NCI-H2196 treated with DMSO at 0.1 percent for 48 hours (cell line): ENCODE measurements at regions not wholly inside any gene's neighbourhood (a gene's known extent, or its start where the extent isn't known, plus 50 kb on each side); places are given as distances from the start of the nearest gene placed in this dataset.

Source experiments
- DNase-seq: peaks from one replicate; lab custom pipeline; 2025; ENCODE audit not compliant: unreplicated experiment; lab: John Stamatoyannopoulos, UW

DNA sequence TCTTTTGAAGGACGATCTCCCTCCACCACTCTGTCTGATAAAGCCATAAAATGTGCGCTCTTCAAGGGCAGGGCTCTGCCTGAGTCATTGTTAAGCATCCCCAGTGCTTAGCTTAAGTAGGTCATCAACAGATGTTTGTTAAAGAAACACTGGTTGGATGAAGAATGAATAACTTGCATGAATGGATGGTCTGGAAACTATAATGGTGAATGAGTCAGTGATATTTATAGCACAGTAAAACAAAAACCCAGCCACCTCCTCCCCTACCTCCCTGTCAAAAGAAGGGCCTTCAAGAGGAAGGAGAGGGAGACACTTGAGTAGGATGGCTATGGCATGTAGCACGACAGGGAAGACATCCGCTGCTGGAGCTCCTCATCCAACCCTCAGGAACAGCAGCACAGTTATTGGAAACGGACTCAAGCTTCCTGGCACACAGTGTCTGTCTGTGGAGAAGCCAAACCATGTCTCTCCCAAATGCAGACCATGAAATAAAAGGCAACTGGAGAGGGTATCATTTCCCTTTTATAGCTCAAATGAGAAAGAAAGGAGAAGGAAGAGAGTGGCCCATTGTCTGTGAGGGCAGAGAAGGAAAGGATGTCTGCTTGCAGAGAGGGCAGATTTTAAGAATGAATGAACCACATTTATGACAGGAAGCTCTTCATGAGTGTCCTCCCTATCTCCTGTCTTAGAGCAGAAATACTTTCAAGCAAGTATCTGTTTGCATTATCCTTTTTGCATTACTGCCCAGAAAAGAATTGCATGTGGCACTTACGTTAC lies 183.5 kb upstream of the UBL3 start:
- DNase-seq, result no peak

DNA sequence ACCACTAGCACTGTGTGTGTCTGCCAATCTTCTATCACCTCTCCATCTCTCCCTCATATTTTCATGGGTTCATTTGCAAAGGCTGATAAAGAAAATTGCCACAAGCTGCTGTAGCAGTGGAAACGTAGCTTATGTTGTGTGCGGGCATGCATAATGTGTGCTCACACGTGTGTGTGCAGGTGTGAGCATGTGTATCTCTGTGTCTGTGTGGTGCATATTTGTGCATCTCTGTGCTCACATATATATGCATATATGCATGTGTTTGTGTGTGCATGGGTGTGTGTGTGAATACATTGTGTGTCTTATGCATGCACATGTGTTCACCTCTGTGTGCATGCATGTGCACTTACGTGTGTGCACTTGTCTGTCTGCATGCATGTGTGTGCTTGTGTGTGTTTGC lies 181.8 kb upstream of the UBL3 start:
- no peak for DNase-seq

DNA sequence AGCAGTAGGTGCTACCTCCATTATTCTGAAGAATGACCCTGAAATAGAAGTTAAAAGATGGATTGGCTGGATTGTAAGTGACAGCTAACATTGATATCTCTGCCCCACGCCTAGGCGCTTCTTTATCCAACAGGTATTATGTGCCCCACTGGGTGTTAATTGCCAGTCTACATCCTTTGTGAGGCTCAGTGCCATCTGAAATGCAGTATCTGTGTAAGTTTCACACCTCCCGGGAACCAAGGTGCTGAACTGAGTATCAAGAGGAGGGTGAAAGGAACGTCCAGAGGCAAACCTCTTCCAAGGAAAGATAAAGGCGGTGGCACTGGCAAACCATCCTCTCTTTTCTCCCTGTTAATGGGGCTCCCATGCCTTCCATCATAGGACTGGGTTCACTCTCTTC lies 181.1 kb upstream of the UBL3 start:
- DNase-seq, result no peak

DNA sequence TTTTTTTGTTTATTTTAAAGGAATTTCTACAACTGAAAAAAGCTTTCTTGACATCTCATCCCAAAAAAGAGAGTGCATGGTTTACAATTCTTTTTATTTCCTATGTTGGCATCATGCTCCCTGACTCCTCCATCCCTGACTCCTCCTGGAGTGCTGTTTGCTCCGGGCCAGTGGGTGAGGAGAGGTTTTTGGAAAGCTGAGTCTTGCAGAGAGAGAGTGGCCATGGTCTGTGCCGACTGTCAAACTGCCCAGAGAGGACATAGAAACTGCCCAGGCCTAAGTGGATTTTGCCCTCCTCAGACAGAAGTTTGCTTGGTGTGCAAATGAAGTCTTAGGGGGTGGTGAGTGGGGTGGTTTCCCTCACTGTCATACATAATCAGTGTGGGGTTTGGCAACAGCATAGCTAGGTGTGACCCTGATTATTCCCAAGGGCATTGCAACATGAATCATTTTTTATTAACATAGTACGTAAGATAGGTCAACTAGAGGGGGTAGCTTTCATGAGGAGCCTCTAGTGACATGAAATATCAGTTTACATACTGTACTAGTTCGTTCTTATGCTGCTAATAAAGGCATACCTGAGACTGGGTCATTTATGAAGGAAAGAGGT lies 179.8 kb upstream of the UBL3 start:
- DNase-seq, result no peak

DNA sequence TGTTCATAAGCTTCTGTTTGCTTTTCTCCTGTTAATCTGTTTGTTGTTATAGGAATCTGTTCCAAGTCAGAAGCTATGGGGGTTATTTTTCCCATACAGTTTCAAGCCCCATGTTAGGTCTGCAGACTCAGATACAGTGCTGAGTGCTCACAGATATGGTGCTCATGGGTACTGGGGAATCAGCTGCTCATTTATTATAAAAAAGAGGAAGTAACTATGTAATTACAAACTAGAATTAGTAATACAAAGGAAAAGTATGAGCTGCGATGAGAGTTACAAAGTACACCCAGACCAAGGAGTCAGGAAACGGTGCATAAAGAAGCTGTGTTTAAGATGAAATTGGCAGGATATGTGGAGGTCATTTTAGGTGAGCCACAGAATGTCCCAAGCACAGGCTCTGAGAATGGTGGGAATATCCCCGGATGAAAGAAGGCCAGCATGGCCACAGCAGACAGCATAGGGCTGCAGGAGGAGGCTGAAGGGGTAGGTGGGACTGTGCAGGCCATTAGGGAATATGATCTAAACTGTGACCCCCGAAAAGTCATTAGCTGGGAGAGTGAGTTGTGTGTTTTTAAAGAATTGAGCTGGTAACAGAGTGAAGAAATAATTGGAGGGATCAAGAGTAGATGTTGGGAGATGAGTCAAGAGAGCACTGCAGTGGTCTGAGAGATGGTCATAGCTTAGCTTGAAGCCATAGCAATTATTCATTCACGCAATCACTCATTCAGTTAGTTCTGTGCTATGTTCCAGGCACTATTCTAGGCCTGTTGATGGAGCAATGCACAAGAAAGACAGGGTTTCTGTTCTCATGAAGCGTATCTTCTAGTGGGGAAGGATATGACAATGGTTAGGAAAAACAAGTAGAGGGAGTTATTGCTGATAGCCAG lies 177.4 kb upstream of the UBL3 start:
- no peak for DNase-seq

DNA sequence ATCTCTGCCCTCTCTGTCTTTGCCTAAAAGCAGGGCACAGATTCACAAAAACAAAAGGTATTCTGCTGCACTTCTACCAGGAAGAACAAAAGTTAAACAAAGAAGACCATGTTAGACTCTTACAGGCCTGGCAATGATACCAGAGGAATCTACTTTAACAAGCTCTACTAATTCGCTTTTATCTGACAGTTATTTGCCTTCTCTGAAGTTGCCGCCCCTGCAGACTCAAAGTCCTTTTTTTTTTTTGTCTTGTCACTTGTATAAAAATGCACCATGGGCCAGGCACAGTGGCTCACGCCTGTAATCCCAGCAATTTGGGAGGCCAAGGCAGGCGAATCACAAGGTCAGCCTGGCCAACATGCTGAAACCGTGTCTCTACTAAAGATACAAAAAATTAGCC lies 176.5 kb upstream of the UBL3 start:
- no peak for DNase-seq

DNA sequence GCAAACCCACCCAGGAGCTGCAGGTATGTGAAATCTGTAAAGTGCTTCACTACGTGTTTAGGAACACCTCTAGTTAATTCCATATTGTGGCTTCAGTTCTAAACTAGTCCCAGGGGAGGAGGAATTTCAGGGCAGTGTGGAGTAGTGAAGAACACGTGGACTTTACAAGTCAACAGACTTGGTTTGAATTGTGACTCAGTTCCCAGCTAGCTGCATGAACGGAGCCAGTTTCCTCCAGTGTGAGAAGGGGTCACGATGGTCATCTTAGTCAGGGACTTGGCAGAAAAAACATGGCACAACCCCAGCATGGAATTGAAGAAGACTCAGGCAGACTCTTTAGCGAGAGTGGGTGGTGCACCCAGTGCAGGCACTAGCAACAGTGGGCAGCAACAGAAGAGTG lies 175.7 kb upstream of the UBL3 start:
- no peak for DNase-seq

DNA sequence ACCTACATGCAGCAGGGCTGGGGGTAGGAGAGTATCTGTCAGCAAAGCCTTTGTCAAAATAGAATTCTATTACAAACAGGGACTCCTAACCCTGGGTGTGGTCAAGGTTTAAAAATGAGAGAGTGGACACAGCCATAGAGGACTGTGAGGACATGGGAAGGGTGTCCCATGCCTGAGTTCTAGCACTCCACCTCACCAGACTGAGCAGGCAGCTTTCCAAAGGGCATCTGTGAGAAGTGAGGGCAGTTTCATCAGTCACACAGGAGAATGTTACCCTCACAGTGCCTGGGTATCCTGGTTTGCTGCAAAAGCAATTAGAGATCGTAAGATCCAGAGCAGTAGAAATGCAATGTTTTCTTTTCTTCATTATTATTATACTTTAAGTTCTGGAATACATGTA lies 174.9 kb upstream of the UBL3 start:
- no peak for DNase-seq

DNA sequence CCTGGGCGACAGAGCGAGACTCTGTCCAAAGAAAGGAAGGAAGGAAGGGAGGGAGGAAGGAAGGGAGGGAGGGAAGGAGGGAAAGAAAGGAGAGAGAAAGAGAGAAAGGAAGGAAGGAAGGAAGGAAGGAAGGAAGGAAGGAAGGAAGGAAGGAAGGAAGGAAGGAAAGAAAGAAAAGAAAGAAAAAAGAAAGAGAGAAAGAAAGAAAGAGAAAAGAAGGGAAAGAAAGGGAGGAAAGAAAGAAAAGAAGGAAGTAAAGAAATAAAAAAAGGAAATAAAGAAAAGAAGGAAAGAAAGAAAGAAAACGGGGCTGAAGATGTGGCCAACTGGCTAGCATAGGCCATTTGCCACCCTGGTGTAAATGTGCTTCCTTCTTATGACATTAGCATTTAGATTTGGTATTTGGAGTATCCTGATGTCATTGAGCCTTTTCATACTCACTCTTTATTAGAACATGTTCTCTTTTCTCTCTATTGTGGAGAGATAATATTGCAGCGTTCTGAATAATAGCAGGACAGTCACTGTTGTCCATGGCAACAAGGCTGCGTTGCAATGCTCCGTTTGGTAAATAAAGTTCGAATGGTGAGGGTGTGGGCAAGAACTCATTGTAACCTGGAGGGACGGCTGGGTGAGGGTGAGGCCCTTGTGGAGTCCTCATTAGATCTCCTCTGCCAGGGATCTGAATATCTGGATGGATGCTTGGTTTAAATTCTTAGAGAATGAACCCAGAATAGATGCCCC lies 173.9 kb upstream of the UBL3 start:
- no peak for DNase-seq

DNA sequence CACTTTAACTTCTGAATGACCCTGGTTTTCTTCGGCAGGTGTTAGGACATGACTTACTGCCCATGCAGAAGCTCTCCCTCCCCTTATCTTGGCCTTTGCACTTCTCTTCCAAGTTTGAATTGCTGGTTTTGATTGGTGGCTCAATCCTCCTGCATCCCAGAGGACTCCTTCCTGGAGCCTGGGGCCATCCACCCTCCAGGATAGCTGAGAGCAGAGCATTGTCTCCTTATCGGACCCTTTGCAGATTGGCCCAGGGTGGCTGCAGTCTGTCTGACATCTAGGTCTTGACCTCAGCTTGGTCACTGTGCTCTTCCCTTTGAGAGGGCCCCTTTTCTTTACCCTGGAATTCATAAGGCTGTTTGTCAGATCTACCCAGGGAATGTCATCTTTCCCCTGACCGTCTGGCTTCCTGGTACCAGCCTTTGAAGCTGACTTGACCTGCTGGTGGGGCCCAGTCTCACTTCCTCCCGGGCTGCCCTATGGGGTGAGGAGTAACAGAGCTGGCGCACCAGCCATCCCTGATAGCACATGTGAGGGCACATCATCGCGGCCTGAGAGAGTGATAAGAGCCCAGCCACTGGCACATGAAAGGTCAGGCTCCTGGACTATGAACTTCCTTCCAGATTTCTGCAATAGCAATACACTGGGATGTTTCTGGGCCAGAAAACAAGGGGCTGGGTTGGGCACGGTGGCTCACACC lies 172.9 kb upstream of the UBL3 start:
- DNase-seq, result no peak

DNA sequence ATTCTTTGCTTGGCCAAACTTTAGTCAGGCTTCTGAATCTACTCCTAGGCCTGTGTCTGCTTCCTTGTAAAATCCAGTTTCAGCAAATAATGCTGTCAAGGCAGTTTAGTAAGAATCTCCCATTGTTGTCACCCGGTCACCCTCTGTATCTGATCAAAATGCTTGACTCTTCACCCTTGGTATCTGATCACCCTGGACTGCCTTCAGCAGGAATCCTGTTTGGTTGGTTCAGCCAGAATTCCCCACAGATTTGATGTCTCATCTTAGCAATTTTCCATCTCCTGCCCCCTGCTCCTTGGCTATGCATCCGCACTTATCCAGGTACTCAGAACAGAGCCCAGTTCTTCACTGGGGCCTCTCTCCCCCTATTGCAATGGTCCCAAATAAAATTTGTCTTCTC lies 172.4 kb upstream of the UBL3 start:
- no peak for DNase-seq

DNA sequence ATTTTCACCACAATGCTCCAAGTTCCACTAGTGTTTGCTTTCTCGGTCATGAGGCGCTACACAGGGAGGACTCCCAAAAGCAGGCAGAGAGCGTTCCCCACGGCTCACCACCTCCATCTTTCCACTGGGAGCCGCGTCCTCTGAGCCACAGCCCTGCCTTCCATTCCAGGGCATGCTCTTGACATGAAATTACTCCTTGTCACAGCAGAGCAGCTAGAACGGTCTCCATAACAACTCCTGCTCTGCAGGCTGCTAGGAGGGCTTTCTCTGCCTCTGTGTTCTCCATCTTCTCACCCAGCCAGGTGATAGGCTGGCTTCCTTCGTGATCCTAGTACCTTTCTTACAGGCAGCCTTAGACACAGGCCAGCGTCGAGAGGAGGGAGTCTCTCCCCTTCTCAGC lies 171.8 kb upstream of the UBL3 start:
- no peak for DNase-seq

DNA sequence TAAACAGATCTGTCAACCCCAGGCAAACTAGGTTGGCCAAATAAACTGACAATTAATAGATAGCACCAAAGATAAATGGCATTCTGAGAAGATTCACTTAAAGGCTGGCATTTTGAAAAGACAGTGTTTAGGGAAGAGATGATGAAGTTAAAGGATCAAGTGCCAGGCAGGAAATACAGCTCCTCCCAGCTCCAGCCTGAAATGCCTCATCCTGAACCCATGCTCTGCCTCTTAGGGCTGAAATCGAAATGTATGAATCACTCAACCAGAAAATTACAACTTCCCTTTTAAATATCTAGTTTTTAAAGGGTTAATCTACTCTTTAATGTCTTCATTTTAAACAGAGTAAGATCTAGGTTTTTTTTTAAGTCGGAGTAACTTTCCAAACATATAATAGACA lies 171.2 kb upstream of the UBL3 start:
- no peak for DNase-seq

DNA sequence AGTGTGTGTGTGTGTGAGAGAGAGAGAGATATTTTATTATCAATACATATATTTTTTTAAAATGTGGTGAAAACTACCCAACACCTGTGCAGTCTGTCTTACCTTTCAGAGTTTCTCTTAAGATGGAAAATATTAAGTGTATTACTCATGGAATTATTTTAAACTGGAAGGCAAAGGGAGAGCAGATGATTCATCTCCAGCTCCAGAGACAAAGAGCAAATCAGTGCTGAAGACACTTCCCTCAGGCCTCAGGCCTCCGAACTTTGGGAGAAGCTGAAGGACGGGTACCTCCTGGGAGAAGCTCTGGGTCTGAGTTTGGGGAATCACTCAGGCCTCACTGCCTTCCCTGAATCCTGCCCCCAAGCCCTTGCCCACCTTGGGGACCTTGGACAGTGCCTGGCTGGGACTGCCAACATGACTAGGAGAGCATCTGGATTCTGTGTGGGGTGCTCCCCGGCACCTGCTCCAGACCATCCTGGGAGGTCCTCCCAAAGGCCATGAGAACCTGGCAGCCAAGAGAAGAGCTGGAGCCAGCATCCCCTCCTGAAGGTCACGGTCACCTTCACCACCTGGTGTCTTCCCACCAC lies 170.4 kb upstream of the UBL3 start:
- DNase-seq, result no peak

DNA sequence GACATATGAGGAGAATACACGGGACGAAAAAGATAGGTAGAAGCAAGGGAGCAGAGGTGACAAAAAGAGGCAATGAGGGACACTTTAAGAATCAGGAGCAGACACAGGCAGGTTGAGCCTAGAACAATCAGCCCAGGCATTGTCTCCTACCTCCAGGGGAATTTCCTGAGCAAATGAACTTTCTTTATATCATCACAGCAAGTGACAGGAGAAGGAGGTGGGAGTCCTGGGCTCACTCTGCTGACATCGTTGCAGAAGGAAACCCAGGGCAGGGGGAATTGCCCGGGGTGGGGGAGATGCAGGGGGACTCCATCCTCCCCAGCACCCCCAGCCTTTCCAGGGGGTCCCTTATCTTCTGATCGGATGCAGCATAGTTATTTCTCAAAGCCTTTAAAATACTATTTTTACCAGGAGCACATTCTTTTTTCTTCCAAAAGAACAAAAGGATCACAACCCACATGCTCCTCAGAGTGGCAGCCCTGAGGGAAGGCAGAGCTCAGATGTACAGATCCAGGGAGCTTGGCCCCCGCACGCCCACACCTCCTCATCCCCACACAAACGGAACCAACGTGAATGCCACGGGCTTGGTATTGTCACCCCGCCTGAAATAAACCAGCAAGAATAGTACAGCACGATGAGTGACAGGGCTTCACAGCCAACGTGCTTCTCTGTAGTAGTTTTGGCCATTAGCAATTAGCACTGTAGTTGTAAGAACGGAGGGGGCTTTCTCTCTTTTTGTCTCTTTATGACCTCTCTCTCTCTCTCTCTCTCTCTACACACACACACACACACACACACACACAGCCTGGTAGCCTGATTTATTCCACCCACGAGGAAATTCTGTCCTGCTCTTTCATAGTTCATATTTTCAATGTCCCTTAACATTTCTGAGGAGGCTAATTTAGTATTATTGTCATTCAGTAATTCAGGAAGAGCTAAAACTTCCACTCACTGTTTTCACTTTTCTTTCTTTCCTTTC lies 169.5 kb upstream of the UBL3 start:
- DNase-seq, result no peak

DNA sequence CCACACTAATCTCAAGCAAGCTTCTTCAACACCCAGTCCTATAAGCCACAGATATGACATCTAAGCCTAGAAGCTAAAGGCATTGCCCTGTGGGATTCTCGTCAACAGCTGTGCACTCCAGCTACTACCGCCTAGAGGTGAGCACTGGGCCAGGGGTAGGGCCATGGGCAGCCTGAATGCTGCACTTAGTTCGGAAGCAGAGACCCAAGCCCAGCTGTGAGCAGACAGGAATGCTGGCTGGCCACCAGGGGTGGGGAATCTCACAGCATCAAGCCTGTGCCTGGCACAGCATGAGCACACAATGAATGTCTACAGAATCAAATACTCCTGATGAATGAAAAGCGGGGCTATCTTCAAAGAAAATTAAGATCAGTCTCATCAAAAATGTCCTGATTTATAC lies 167.5 kb upstream of the UBL3 start:
- DNase-seq, result no peak

DNA sequence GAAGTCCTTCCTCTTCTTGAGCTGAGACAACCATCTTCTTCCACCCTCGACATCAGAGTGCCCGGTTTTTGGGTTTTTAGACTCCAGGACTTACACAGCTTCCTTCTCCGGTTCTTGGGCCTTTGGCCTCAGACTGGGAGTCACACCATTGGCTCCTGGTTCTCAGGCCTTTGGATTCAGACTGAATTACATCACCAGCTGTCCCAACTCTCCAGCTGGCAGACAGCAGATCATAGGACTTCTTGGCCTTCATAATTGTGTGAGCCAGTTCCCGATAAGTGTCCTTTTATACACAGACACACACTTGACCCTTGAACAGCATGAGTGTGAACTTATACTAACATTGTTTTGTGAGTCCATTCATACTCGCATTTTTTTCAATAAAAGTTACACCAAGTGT lies 166.0 kb upstream of the UBL3 start:
- DNase-seq, result no peak

DNA sequence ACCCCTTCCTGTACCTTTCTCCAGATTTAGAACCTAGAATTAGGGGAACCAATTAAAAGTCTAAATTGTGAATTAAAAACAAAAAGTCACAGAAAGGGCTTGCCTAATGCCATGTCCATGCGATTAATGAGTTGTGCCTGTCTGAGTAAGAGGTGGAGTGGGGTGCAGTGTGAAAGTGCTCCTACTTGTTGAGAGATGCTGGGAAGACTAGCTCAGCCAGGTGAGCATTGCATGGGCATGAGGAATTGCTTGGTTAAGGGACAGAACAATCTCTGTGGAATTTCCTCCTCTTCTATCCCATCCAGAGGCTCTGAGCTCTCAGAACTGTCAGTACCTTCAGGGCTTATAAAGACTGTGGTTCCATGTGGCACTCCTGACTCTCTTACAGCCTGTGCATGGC lies 159.0 kb upstream of the UBL3 start:
- no peak for DNase-seq

DNA sequence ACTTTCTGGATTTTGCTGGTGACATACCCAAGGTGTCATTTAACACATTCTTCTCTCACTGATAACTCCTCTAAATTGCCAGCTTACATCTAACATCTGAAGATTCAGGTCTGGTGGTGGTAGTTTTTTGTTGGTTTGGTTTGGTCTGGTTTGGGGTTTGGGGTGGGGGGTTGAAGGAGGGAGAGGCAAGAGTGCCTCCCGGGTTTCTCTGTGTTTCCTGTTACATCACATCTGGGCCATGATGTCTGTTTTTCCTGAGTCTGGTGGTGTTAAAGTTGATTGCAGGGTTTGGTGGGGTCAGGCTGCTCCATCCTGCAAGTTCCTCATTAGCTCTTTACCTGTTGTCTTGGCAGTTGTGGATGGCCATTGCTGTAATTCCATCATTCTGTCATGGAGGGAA lies 155.8 kb upstream of the UBL3 start:
- no peak for DNase-seq
